Right lobe of liver (tissue), 4 donors: ENCODE measurements at regions not wholly inside any gene's neighbourhood (a gene's known extent, or its start where the extent isn't known, plus 50 kb on each side); places are given as distances from the start of the nearest gene placed in this dataset.
"Not testable (repeated sequence)": the region's sequence is repeated elsewhere in the genome, so short reads cannot be mapped to it uniquely, and the experiment has no call there.

Experiments
- CTCF ChIP-seq, 4 donors: fragments of 200-600 bp in 3 of 4; fragments of 450-650 bp in 1 of 4; IDR thresholded peaks; one replicate each; pipeline versions ENCODE4 v1.5.1 to v1.8.0; 2016 to 2022; ENCODE audit warnings: antibody characterized with exemption in 4 of 4, mild to moderate bottlenecking in 2 of 4
- POLR2A ChIP-seq: fragments of 450-650 bp; IDR thresholded peaks from one replicate; pipeline ENCODE4 v1.6.1; 2017; ENCODE audit warnings: antibody characterized with exemption, mild to moderate bottlenecking
- donor health status: DM: no; HTN: no; CAD: no.
- donor health status: DM: no; HTN: no; CAD: no.
- donor health status: DM: no; HTN: yes; CAD: no.

GRCh38 chr20:22692620-22693019, 108.2 kb upstream of the FOXA2 start:
- TF ChIP-seq CTCF (IDR thresholded peaks at IDR 0.05); POLR2A: not testable (repeated sequence)
